Activated B cell treated with CpG ODN at 0.5 μM for 24 hours (primary cell): ENCODE measurements at regions not wholly inside any gene's neighbourhood (a gene's known extent, or its start where the extent isn't known, plus 50 kb on each side); places are given as distances from the start of the nearest gene placed in this dataset.

Experiments used
- ATAC-seq: fragments of 200-7000 bp; cut with Tn5 transposase; one replicate; pipeline ENCODE4 v1.10.0; 2021; ENCODE audit warnings: low read depth, mild to moderate bottlenecking, moderate library complexity
- CTCF ChIA-PET: fragments of 350-600 bp; sonication (Branson Sonifier 250); formaldehyde crosslinking; loops from one replicate; lab custom pipeline; 2021; ENCODE audit warnings: antibody characterized with exemption; lab: Charles Lee
- POLR2A ChIA-PET: fragments of 350-600 bp; sonication (Branson Sonifier 250); formaldehyde crosslinking; loops from one replicate; lab custom pipeline; 2021; ENCODE audit warnings: antibody characterized with exemption; lab: Charles Lee
- DNase-seq: peaks from one replicate; pipeline ENCODE4 v3.0.0; 2022
- H3K27ac Mint-ChIP-seq: one replicate; pipeline ENCODE4 v1.8.0; 2020; ENCODE audit warnings: mixed read lengths
- H3K27me3 Mint-ChIP-seq: one replicate; pipeline ENCODE4 v1.8.0; 2021; ENCODE audit warnings: mixed read lengths
- H3K36me3 Mint-ChIP-seq: one replicate; pipeline ENCODE4 v1.8.0; 2021; ENCODE audit warnings: low read depth, mixed read lengths
- H3K4me1 Mint-ChIP-seq: one replicate; pipeline ENCODE4 v1.8.0; 2021; ENCODE audit warnings: mixed read lengths
- H3K4me3 Mint-ChIP-seq: one replicate; pipeline ENCODE4 v1.8.0; 2020; ENCODE audit warnings: mild to moderate bottlenecking, mixed read lengths
- H3K9me3 Mint-ChIP-seq: one replicate; pipeline ENCODE4 v1.8.0; 2020; ENCODE audit warnings: mixed read lengths
- CTCF ChIP-seq: fragments of 200-600 bp; IDR thresholded peaks from one replicate; pipeline ENCODE4 v1.8.0; 2022; ENCODE audit warnings: antibody characterized with exemption, mild to moderate bottlenecking
- intact Hi-C: fragments of 100-400 bp; cut with micrococcal nuclease; formaldehyde crosslinking; loops from one replicate; pipeline ENCODE4 v1.15.1; 2024

DNA sequence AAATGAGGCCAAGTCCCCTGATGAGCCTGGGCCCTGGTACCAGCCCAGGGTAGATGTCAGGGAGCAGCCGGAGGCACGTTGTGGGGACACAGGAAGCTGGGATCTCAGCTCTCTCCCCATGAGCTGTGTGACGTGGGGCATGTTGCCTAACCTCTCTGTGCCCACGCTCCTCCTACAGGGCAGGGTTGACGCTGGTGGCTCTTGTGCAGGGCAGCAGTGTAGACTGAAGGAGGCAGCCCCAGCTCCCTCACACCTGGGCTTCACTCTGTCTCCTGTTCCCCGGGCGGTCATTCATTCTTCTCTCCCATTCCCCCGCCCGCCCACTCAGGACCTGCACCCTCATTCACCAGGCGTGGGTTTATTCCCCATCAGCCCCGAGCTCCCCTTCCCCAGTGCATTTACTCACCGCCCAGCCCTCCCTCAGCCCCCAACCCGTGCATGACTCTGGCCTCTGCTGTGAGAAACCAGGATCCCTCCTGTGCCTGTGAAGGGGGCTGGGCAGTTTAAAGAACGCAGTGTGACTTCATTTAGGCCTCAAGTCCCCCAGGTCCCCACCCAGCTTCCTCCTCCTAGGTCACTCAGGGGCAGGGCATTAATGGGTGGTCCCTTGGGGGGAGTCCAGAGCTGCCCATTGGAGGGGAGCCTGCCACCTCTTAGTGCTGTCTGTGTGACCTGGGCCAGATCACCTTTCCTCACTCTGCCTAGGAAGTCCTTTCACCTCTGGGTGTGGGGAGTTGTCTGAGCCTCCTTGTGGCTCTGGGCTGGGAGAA, 285.7 kb downstream of the PTPRU start:
- Mint-ChIP-seq H3K27ac (no peak overlapping the region), H3K27me3 (peaks cover 18% of the 10 kb centered on the region), H3K4me3 (no peak overlapping the region), H3K36me3 (no peaks in the 10 kb centered on the region), H3K4me1 (no peaks in the 10 kb centered on the region), H3K9me3 (no peaks in the 10 kb centered on the region)
- DNase-seq (no peak), ATAC-seq (no peak)
- intact Hi-C loops, result no loop called here
- no peak for TF ChIP-seq CTCF
- CTCF ChIA-PET, result no interaction called here
- POLR2A ChIA-PET, result no interaction called here

GRCh38 chr1:29521438-29521715, 285.1 kb downstream of the PTPRU start:
- intact Hi-C loops, result no loop called here
- POLR2A ChIA-PET, result no interaction called here
- Mint-ChIP-seq H3K4me3 (no peak overlapping the region), H3K27ac (no peak overlapping the region), H3K27me3 (peaks cover 18% of the 10 kb centered on the region), H3K4me1 (no peaks in the 10 kb centered on the region), H3K9me3 (no peaks in the 10 kb centered on the region), H3K36me3 (no peaks in the 10 kb centered on the region)
- DNase-seq (no peak), ATAC-seq (no peak)
- no peak for TF ChIP-seq CTCF
- CTCF ChIA-PET, result no interaction called here

GRCh38 chr1:29520571-29521437, 284.5 kb downstream of the PTPRU start:
- intact Hi-C loops, result no loop called here
- Mint-ChIP-seq H3K36me3 (no peaks in the 10 kb centered on the region), H3K9me3 (no peaks in the 10 kb centered on the region), H3K4me3 (no peak overlapping the region), H3K27me3 (peaks cover 18% of the 10 kb centered on the region), H3K27ac (no peak overlapping the region), H3K4me1 (no peaks in the 10 kb centered on the region)
- ChIA-PET POLR2A (no interaction called here), CTCF (no interaction called here)
- TF ChIP-seq CTCF, result no peak
- DNase-seq (no peak), ATAC-seq (no peak)

DNA sequence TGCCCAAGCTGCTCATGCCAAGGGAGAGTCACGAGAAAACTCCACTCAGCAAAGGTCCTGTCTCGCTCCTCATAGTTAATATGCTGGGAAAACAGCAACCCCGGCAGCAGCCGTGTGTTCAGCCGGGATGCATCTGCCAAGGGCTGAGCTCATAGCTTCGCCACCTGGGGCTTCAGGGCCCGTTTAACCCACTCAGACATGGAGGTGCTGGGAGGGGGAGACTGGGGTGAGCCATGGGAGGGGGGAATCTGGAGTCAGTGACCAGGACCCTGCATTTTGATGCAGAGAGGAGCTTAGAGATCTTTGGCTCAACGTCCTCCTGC, 283.4 kb downstream of the PTPRU start:
- no peaks in the 10 kb centered on the region for H3K9me3 Mint-ChIP-seq
- no peak for TF ChIP-seq CTCF
- no peak overlapping the region for H3K27ac Mint-ChIP-seq
- ChIA-PET POLR2A (no interaction called here), CTCF (no interaction called here)
- no peaks in the 10 kb centered on the region for H3K4me1 Mint-ChIP-seq
- peaks cover 11% of the 10 kb centered on the region for H3K27me3 Mint-ChIP-seq
- ATAC-seq (no peak), DNase-seq (no peak)
- no peaks in the 10 kb centered on the region for H3K36me3 Mint-ChIP-seq
- intact Hi-C loops, result no loop called here
- no peak overlapping the region for H3K4me3 Mint-ChIP-seq

DNA sequence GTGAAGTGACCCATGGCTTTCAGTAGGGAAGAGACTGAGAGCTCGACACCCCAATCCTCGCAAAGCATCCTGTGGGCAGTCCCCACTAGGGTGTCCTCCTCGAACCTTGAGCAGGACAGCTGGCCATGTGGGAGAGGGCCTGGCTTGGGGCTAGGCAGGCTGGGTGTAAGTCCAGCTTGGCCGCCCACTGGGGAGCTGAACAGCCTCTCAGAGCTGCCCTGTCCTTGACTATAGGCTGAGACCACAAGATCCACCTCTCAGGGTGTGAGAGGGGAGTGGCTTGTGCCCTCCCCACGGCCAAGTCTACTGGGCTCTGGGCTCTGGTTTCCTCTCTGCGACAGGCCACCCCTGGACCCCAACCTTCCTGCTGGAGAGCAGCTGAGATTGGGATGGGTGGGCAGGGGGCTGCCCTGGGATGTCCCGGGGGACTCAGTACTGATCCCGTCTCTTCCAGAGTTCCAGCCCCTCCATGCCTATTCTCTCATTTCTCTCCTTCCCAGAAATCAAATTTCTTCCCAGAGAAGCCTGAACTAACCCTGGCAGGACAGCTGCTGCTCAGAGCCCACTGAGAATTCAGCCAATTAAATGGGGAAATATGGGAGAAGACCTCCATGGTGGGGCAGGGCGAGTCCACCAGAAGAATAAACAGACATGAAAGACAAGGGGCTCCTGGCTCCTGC, 282.9 kb downstream of the PTPRU start:
- no peak for TF ChIP-seq CTCF
- H3K27me3 Mint-ChIP-seq, result peaks cover 11% of the 10 kb centered on the region
- intact Hi-C loops, result no loop called here
- H3K9me3 Mint-ChIP-seq, result no peaks in the 10 kb centered on the region
- DNase-seq (no peak), ATAC-seq (no peak)
- CTCF ChIA-PET, result no interaction called here
- H3K36me3 Mint-ChIP-seq, result no peaks in the 10 kb centered on the region
- no peak overlapping the region for H3K27ac Mint-ChIP-seq
- H3K4me1 Mint-ChIP-seq, result no peaks in the 10 kb centered on the region
- no peak overlapping the region for H3K4me3 Mint-ChIP-seq
- POLR2A ChIA-PET, result no interaction called here
